ENCODE measurements at regions not wholly inside any gene's neighbourhood (a gene's known extent, or its start where the extent isn't known, plus 50 kb on each side); places are given as distances from the start of the nearest gene placed in this dataset.

DNA sequence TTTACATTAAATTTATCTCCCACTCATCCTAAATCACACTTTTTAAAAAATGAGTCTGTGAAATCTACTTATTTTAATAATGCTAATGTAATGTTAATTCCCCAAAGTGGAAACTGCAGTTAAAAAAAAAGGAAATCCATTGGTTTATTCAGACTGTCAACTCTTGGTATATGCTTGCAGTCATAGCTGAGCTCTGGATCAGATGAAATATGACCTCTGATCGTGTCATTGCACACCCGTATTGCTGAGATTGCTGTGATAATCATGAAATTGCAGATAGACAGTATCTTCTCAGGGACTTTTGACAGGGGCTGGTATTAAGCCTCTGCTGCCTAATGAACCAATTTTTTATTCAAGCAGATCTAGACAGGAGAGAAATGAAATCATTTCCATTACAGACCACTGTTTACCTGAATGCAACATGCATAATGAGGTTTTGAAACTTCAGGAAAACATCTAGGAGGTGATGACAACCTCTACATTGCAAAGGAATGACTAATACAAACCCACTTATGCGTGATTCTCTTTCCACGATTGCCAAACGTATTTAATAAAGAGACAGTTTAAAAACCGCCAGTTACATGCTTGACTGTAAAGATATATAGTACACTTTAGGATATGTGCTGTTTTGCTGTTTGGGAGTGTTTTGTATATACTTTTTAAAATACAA lies 138.3 kb upstream of the PUDP start:
- TF ChIP-seq, protein P1, sequence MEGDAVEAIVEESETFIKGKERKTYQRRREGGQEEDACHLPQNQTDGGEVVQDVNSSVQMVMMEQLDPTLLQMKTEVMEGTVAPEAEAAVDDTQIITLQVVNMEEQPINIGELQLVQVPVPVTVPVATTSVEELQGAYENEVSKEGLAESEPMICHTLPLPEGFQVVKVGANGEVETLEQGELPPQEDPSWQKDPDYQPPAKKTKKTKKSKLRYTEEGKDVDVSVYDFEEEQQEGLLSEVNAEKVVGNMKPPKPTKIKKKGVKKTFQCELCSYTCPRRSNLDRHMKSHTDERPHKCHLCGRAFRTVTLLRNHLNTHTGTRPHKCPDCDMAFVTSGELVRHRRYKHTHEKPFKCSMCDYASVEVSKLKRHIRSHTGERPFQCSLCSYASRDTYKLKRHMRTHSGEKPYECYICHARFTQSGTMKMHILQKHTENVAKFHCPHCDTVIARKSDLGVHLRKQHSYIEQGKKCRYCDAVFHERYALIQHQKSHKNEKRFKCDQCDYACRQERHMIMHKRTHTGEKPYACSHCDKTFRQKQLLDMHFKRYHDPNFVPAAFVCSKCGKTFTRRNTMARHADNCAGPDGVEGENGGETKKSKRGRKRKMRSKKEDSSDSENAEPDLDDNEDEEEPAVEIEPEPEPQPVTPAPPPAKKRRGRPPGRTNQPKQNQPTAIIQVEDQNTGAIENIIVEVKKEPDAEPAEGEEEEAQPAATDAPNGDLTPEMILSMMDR (IDR thresholded peaks at IDR 0.05), result no peak
- Mint-ChIP-seq H3K9me3 (no peaks in the 10 kb centered on the region), H3K4me3 (no peak overlapping the region), H3K27ac (no peak overlapping the region), H3K36me3 (ENCODE audit: low read depth) (no peaks in the 10 kb centered on the region), H3K4me1 (no peaks in the 10 kb centered on the region), H3K27me3 (no peaks in the 10 kb centered on the region)
- ChIA-PET POLR2A (no interaction called here), CTCF (interaction anchor here (0.7 kb wide), 1 partner anchor 376 kb away, joined by 3 read pairs; no protein-coding TSS in a partner anchor)
- ATAC-seq (ENCODE audit: low read depth), result no peak
- intact Hi-C loops (cut with micrococcal nuclease), result no loop called here
- DNase-seq, result no peak

DNA sequence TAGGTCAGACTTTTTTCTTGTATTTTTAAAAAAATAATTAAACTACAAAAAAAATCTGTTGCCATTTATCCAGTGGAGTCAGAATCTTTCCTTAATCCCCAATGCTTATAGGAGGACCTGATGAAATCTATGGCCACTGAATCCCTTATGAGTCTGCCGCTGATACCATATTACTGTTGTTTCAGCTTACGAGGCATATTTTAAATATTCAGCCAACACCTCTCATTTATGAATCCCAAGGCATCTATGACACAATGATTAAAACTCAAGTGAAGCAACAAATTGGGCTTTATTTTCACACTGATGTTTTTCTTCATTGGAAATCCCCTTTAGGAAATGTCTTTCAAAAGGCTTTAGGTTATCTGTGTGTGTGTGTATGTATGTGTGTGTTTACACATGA lies 137.8 kb upstream of the PUDP start:
- Mint-ChIP-seq H3K9me3 (no peaks in the 10 kb centered on the region), H3K4me1 (no peaks in the 10 kb centered on the region), H3K27ac (no peak overlapping the region), H3K27me3 (no peaks in the 10 kb centered on the region), H3K36me3 (ENCODE audit: low read depth) (no peaks in the 10 kb centered on the region), H3K4me3 (no peak overlapping the region)
- no peak for DNase-seq
- TF ChIP-seq, protein P1 (IDR thresholded peaks at IDR 0.05), result no peak
- CTCF ChIA-PET, result no interaction called here
- intact Hi-C loops (cut with micrococcal nuclease), result no loop called here
- POLR2A ChIA-PET, result no interaction called here
- ATAC-seq (ENCODE audit: low read depth), result no peak

DNA sequence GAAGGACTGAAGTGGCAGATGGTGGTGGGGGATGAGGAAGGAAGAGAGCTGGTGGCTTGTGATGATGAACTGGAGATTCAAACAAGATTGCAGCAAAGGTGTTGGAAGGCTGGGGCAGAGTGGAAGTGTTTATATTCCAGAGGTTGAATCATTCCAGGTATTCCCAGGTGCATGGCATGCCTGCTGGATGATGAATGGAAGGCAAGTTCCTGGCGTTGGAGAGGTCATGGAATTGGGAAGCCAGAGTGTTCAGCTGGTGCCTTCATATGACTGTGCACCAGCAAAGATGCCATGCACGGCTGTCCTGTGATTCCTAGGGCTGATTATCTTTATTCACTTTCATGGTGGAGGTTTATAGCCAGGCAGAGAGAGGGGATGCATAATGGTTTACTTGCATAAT lies 135.8 kb upstream of the PUDP start:
- Mint-ChIP-seq H3K36me3 (ENCODE audit: low read depth) (no peaks in the 10 kb centered on the region), H3K4me3 (no peak overlapping the region), H3K27ac (no peak overlapping the region), H3K27me3 (no peaks in the 10 kb centered on the region), H3K4me1 (no peaks in the 10 kb centered on the region), H3K9me3 (no peaks in the 10 kb centered on the region)
- intact Hi-C loops (cut with micrococcal nuclease), result no loop called here
- DNase-seq (no peak), ATAC-seq (ENCODE audit: low read depth) (no peak)
- CTCF ChIA-PET, result no interaction called here
- POLR2A ChIA-PET, result no interaction called here
- TF ChIP-seq, protein P1 (IDR thresholded peaks at IDR 0.05), result no peak

DNA sequence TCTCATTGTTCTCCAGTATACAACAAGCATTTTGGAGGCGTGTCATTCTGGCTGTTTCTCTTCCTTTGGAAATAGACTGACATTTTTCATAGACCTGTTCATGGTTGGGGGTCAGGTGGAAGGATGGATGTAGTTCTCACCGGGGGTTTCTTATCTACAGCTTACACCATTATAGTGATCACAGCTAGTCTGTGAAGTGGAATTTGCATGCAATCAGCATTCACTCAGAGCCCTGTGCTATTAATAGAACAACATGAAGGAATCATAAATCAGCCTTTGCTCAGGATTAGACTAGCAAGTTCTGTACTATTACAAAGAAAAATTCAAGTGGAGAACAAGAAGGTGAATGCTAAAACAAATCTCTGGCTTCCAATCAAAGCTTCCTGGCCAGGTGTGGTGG lies 132.6 kb upstream of the PUDP start:
- no peaks in the 10 kb centered on the region for H3K9me3 Mint-ChIP-seq
- no peaks in the 10 kb centered on the region for H3K27me3 Mint-ChIP-seq
- CTCF ChIA-PET, result no interaction called here
- peaks cover 7% of the 10 kb centered on the region for H3K36me3 Mint-ChIP-seq (ENCODE audit: low read depth)
- DNase-seq, result no peak
- ATAC-seq (ENCODE audit: low read depth), result no peak
- no peak overlapping the region for H3K4me3 Mint-ChIP-seq
- H3K4me1 Mint-ChIP-seq, result no peaks in the 10 kb centered on the region
- no peak overlapping the region for H3K27ac Mint-ChIP-seq
- intact Hi-C loops (cut with micrococcal nuclease), result no loop called here
- TF ChIP-seq, protein P1 (IDR thresholded peaks at IDR 0.05), result no peak
- POLR2A ChIA-PET, result no interaction called here

DNA sequence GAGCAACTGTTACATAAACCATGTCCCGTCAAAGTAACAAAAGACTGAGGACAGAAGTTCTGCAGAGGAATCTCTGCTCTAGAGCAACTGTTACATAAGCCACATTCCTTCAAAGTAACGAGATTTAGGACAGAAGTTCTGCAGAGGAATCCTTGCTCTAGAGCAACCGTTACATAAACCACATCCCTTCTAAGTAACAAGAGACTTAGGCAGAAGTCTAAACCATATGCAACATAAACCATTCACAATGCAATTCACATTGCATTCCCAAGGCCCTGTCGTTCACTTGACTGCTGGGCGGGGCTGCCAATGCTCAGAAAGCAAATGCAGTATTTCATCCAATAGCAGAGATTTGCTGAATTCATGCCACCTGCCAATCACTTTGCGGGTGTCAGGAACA lies 124.4 kb upstream of the PUDP start:
- no peak overlapping the region for H3K4me3 Mint-ChIP-seq

More for the DNA sequence above, 124.4 kb upstream of the PUDP start:
- intact Hi-C loops (cut with micrococcal nuclease), result no loop called here
- Mint-ChIP-seq H3K4me1 (peaks cover 18% of the 10 kb centered on the region), H3K36me3 (ENCODE audit: low read depth) (peaks cover 7% of the 10 kb centered on the region), H3K27me3 (no peaks in the 10 kb centered on the region), H3K9me3 (no peaks in the 10 kb centered on the region), H3K27ac (no peak overlapping the region)
- ATAC-seq (ENCODE audit: low read depth) (no peak), DNase-seq (no peak)
- ChIA-PET CTCF (no interaction called here), POLR2A (no interaction called here)
- TF ChIP-seq, protein P1 (IDR thresholded peaks at IDR 0.05), result no peak
